K562 (cell line): ENCODE measurements at regions not wholly inside any gene's neighbourhood (a gene's known extent, or its start where the extent isn't known, plus 50 kb on each side); places are given as distances from the start of the nearest gene placed in this dataset.

Experiments used
- ATAC-seq: fragments of 200-7000 bp; cut with Tn5 transposase; 3 replicates; pipeline ENCODE4 v1.9.1; 2020; ENCODE audit warnings: moderate library complexity
- BruUV-seq: library from RNA; stranded (reverse); fragments of 400-500 nt; replicated peaks from 2 replicates; lab custom pipeline; 2021; lab: Mats Ljungman, UMichigan
- CTCF ChIA-PET: fragments of 300-600 bp; formaldehyde crosslinking; extraction: SDS; loops from one replicate; lab custom pipeline; 2021; ENCODE audit warnings: low intra/inter-chr PET ratio; lab: Yijun Ruan, JAX
- POLR2A ChIA-PET: fragments of 300-600, 350-650 bp; sonication (Branson Sonifier 250); formaldehyde crosslinking; extraction: SDS; loops from one replicate; lab custom pipeline; 2021; ENCODE audit warnings: antibody characterized with exemption, inconsistent platforms; lab: Yijun Ruan, JAX
- DNase-seq, 4 experiments: peaks; one replicate each; pipeline versions ENCODE4 v3.0.0 to v3.0.0-alpha.2; 2011 to 2018; ENCODE audit warnings: low spot score in 3 of 4, mixed read lengths in 3 of 4; ENCODE audit errors: extremely low read depth in 1 of 4
- FAIRE-seq: peaks from 2 replicates; lab custom pipeline; 2011; peaks lifted over from hg19 to GRCh38; lab: Jason Lieb, UNC
- H2AFZ ChIP-seq: 2 replicates; pipeline ENCODE4 v1.6.0; 2011; ENCODE audit warnings: low read depth, low read length, control low read depth, inconsistent platforms
- H3K27ac ChIP-seq: fragments of 200-600 bp; 3 replicates; pipeline ENCODE4 v1.8.0; 2011; ENCODE audit warnings: low read depth, mild to moderate bottlenecking, control low read depth, inconsistent platforms, low read length, moderate library complexity, mixed read lengths; ENCODE audit errors: extremely low read depth
- H3K27me3 ChIP-seq, 2 experiments: fragments of 300-600 bp in 1 of 2; 2 replicates in 1 of 2; 3 replicates in 1 of 2; pipeline versions ENCODE4 v1.6.0 to v1.8.0; 2011; ENCODE audit warnings: inconsistent platforms in 2 of 2, low read length in 2 of 2, mild to moderate bottlenecking in 1 of 2, mixed read lengths in 1 of 2, moderate library complexity in 1 of 2; ENCODE audit not compliant: control insufficient read depth in 2 of 2, insufficient read depth in 2 of 2
- H3K36me3 ChIP-seq: fragments of 300-600 bp; 3 replicates; pipeline ENCODE4 v1.8.0; 2011; ENCODE audit warnings: mild to moderate bottlenecking, low read length, inconsistent platforms; ENCODE audit not compliant: control insufficient read depth, insufficient read depth
- H3K4me1 ChIP-seq, 2 experiments: fragments of 200-600 bp in 1 of 2; replicated peaks in 1 of 2; 2 replicates in 1 of 2; 3 replicates in 1 of 2; pipeline versions ENCODE4 v1.5.1 to v1.8.0; 2011; ENCODE audit warnings: inconsistent platforms in 2 of 2, low read length in 2 of 2, mild to moderate bottlenecking in 1 of 2, mixed read lengths in 1 of 2, moderate library complexity in 1 of 2; ENCODE audit not compliant: control insufficient read depth in 2 of 2, insufficient read depth in 2 of 2
- H3K4me2 ChIP-seq: 2 replicates; pipeline ENCODE4 v1.6.1; 2011; ENCODE audit warnings: low read length, control low read depth, inconsistent platforms, mixed read lengths; ENCODE audit not compliant: insufficient read depth
- H3K4me3 ChIP-seq: fragments of 200-600 bp; sonication (generic), shearing (Covaris generic); 2 replicates; pipeline ENCODE4 v1.5.1; 2016; ENCODE audit warnings: control low read depth, inconsistent platforms
- H3K79me2 ChIP-seq: fragments of 200-600 bp; 3 replicates; pipeline ENCODE4 v1.8.0; 2011; ENCODE audit warnings: low read length, inconsistent platforms; ENCODE audit not compliant: control insufficient read depth, insufficient read depth
- H3K9ac ChIP-seq, 2 experiments: 2 replicates each; pipeline versions ENCODE4 v1.6.0 to v1.6.1; 2011; ENCODE audit warnings: low read depth in 2 of 2, low read length in 2 of 2, control low read depth in 1 of 2, inconsistent platforms in 1 of 2, mild to moderate bottlenecking in 1 of 2, mixed read lengths in 1 of 2; ENCODE audit not compliant: insufficient read depth in 1 of 2
- H3K9me1 ChIP-seq: one replicate; pipeline ENCODE4 v1.6.0; 2011; ENCODE audit warnings: inconsistent platforms, mild to moderate bottlenecking, low read length, moderate library complexity; ENCODE audit not compliant: control insufficient read depth, insufficient read depth
- H3K9me3 ChIP-seq: replicated peaks from 2 replicates; pipeline ENCODE4 v1.5.1; 2011; ENCODE audit warnings: low read depth, low read length, inconsistent platforms; ENCODE audit not compliant: control insufficient read depth, insufficient read depth
- H4K20me1 ChIP-seq: replicated peaks from 2 replicates; pipeline ENCODE4 v1.6.1; 2011; ENCODE audit warnings: low read length, inconsistent platforms, mixed read lengths; ENCODE audit not compliant: control insufficient read depth, insufficient read depth
- CC2D1A ChIP-seq: fragments of 450-650 bp; IDR thresholded peaks from 2 replicates; pipeline ENCODE4 v1.6.1; 2017; ENCODE audit warnings: mild to moderate bottlenecking
- FOXJ2 ChIP-seq: fragments of 200-800 bp; sonication (Bioruptor generic); IDR thresholded peaks from 2 replicates; pipeline ENCODE4 v1.6.1; 2016; ENCODE audit warnings: missing genetic modification characterization, missing compliant biosample characterization
- JUND ChIP-seq, 2 experiments: IDR thresholded peaks; 2 replicates in 1 of 2; 3 replicates in 1 of 2; pipeline ENCODE4 v1.6.1; 2011; ENCODE audit warnings: borderline replicate concordance in 2 of 2, low read depth in 2 of 2, low read length in 2 of 2, improper control_type of control experiment in 1 of 2, missing biosample characterization in 1 of 2, missing genetic modification characterization in 1 of 2, missing genetic modification reagents in 1 of 2
- LCOR ChIP-seq: sonication (generic); formaldehyde crosslinking; IDR thresholded peaks from 2 replicates; pipeline ENCODE4 v1.8.0; 2022; ENCODE audit warnings: mild to moderate bottlenecking, missing genetic modification reagents
- NCOR1 ChIP-seq: fragments of 450-650 bp; IDR thresholded peaks from 2 replicates; pipeline ENCODE4 v1.6.1; 2016; ENCODE audit warnings: mild to moderate bottlenecking, moderate library complexity
- SMARCC2 ChIP-seq: fragments of 450-650 bp; IDR thresholded peaks from 2 replicates; pipeline ENCODE4 v1.6.1; 2017; ENCODE audit warnings: antibody characterized with exemption, moderate library complexity, mild to moderate bottlenecking, low read depth
- ZNF12 ChIP-seq: sonication (generic); formaldehyde crosslinking; IDR thresholded peaks from 2 replicates; pipeline ENCODE4 v1.4.0; 2020; ENCODE audit warnings: mild to moderate bottlenecking, missing genetic modification reagents
- ZNF133 ChIP-seq: fragments of 250-450 bp; sonication (Bioruptor Pico); IDR thresholded peaks from 2 replicates; pipeline ENCODE4 v1.4.0; 2020; ENCODE audit warnings: mild to moderate bottlenecking
- ZNF77 ChIP-seq: fragments of 250-450 bp; sonication (Bioruptor Pico); IDR thresholded peaks from 2 replicates; pipeline ENCODE4 v1.5.0; 2020
- WGBS: fragments of 100-300 bp; shearing (Covaris generic); methylation state at CpG from one replicate; pipeline ENCODE4 v1.1.6; 2016; ENCODE audit warnings: low coverage, mixed read lengths; ENCODE audit not compliant: insufficient coverage; ENCODE audit errors: missing lambda C conversion rate; 5-methylcytosine and 5-hydroxymethylcytosine counted together
- in situ Hi-C: fragments of 300-500 bp; cut with MboI; formaldehyde crosslinking; loops from 4 replicates; pipeline ENCODE4 v1.15.0; 2018; ENCODE audit warnings: inconsistent platforms, mixed read lengths
- intact Hi-C: fragments of 100-400 bp; cut with micrococcal nuclease; formaldehyde crosslinking; loops from 2 replicates; pipeline ENCODE4 v1.14.2; 2022
- TF ChIP-seq, protein P1 (sequence below): fragments of 250-450 bp; sonication (Bioruptor Pico); IDR thresholded peaks from 2 replicates; pipeline ENCODE4 v1.5.0; 2020; ENCODE audit warnings: mild to moderate bottlenecking
- TF ChIP-seq, protein P2 (sequence below): fragments of 250-450 bp; sonication (Bioruptor Pico); IDR thresholded peaks from 2 replicates; pipeline ENCODE4 v1.4.0; 2020
- TF ChIP-seq, protein P3 (sequence below): sonication (generic); formaldehyde crosslinking; IDR thresholded peaks from 2 replicates; pipeline ENCODE4 v1.8.0; 2022; ENCODE audit warnings: mild to moderate bottlenecking, missing genetic modification reagents, borderline replicate concordance

DNA sequence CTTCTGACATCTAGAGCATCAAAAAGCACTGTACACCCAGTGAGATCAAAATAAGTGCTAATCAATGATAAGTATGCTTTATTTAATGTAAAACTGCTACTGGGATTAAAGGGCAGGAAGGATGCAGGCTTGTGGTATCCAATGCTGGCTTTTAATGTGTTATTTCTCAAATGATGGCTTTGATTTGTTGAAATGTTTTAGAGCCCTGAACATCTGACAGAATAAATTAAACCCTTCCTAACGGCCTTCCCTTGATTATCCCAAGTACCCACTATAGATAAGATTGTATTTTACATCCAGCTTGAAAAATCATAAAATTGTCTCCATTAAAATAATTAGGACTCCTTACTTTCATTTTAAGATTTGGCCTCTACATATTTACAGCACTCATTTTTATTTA is 382.9 kb downstream of the HNRNPD start:
- Histone ChIP-seq H3K79me2 (no peaks in the 10 kb centered on the region), H3K9ac (no peak overlapping the region), H3K36me3 (no peaks in the 10 kb centered on the region), H3K4me1 (no peaks in the 10 kb centered on the region), H3K4me2 (no peak overlapping the region), H4K20me1 (no peaks in the 10 kb centered on the region), H3K9me1 (no peaks in the 10 kb centered on the region), H3K27ac (no peak overlapping the region), H3K9me3 (no peaks in the 10 kb centered on the region), H3K27me3 (no peaks in the 10 kb centered on the region), H2AFZ (no peak overlapping the region), H3K4me3 (no peak overlapping the region)
- intact Hi-C loops = no loop called here
- POLR2A ChIA-PET = no interaction called here
- BruUV-seq = no TSS peak
- in situ Hi-C loops = no loop called here
- TF ChIP-seq, protein P1, sequence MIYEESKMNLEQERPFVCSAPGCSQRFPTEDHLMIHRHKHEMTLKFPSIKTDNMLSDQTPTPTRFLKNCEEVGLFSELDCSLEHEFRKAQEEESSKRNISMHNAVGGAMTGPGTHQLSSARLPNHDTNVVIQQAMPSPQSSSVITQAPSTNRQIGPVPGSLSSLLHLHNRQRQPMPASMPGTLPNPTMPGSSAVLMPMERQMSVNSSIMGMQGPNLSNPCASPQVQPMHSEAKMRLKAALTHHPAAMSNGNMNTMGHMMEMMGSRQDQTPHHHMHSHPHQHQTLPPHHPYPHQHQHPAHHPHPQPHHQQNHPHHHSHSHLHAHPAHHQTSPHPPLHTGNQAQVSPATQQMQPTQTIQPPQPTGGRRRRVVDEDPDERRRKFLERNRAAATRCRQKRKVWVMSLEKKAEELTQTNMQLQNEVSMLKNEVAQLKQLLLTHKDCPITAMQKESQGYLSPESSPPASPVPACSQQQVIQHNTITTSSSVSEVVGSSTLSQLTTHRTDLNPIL (CRISPR knock-in tag) = no peak
- TF ChIP-seq JUND (IDR thresholded peaks at IDR 0.05; ENCODE audit: borderline replicate concordance, low read depth, low read length) = no peak
- no peak for TF ChIP-seq JUND (tag; IDR thresholded peaks at IDR 0.05; ENCODE audit: borderline replicate concordance, low read depth, low read length)
- TF ChIP-seq, protein P2, sequence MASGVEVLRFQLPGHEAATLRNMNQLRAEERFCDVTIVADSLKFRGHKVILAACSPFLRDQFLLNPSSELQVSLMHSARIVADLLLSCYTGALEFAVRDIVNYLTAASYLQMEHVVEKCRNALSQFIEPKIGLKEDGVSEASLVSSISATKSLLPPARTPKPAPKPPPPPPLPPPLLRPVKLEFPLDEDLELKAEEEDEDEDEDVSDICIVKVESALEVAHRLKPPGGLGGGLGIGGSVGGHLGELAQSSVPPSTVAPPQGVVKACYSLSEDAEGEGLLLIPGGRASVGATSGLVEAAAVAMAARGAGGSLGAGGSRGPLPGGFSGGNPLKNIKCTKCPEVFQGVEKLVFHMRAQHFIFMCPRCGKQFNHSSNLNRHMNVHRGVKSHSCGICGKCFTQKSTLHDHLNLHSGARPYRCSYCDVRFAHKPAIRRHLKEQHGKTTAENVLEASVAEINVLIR (CRISPR knock-in tag) = no peak
- no peak for TF ChIP-seq FOXJ2
- no peak for TF ChIP-seq LCOR
- no peak for TF ChIP-seq NCOR1
- TF ChIP-seq, protein P3, sequence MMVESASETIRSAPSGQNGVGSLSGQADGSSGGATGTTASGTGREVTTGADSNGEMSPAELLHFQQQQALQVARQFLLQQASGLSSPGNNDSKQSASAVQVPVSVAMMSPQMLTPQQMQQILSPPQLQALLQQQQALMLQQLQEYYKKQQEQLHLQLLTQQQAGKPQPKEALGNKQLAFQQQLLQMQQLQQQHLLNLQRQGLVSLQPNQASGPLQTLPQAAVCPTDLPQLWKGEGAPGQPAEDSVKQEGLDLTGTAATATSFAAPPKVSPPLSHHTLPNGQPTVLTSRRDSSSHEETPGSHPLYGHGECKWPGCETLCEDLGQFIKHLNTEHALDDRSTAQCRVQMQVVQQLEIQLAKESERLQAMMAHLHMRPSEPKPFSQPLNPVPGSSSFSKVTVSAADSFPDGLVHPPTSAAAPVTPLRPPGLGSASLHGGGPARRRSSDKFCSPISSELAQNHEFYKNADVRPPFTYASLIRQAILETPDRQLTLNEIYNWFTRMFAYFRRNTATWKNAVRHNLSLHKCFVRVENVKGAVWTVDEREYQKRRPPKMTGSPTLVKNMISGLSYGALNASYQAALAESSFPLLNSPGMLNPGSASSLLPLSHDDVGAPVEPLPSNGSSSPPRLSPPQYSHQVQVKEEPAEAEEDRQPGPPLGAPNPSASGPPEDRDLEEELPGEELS = no peak
- TF ChIP-seq SMARCC2 = no peak
- no peak for TF ChIP-seq CC2D1A
- no peak for TF ChIP-seq ZNF12 (CRISPR knock-in tag)
- TF ChIP-seq ZNF133 = no peak
- no peak for TF ChIP-seq ZNF77 (CRISPR knock-in tag)
- WGBS = 0% methylated on average over 1 of the region's 1 CpG
- FAIRE-seq (no peak), ATAC-seq (no peak), DNase-seq (no peak)
- CTCF ChIA-PET = no interaction called here
